ENCODE measurements at regions not wholly inside any gene's neighbourhood (a gene's known extent, or its start where the extent isn't known, plus 50 kb on each side); places are given as distances from the start of the nearest gene placed in this dataset.
"Not testable (repeated sequence)": the region's sequence is repeated elsewhere in the genome, so short reads cannot be mapped to it uniquely, and the experiment has no call there.

GRCh38 chr1:228796945-228797344 lies 61.7 kb downstream of the RHOU start:
- H3K4me3 ChIP-seq (ENCODE audit: low read depth in 2 of 2, low read length in 2 of 2); H3K4me1 ChIP-seq (ENCODE audit: control insufficient read depth, insufficient read depth, low read length); DNase-seq (ENCODE audit: low read depth, low spot score); H3K9me3 ChIP-seq (ENCODE audit: control insufficient read depth, insufficient read depth, low read depth, low read length); H3K27ac ChIP-seq (ENCODE audit: low read length); ATAC-seq; POLR2A ChIA-PET; intact Hi-C loops (cut with micrococcal nuclease; ENCODE audit: unreplicated experiment); in situ Hi-C loops (cut with HindIII; ENCODE audit: low pct_unique_long_range_greater_than_20kb, low sequenced_read_pairs); BruUV-seq (replicated peaks); H3K27me3 ChIP-seq (ENCODE audit: control insufficient read depth, insufficient read depth, low read length); CTCF ChIA-PET; H3K36me3 ChIP-seq (ENCODE audit: control insufficient read depth, insufficient read depth, low read length): not testable (repeated sequence)

GRCh38 chr1:228798035-228798434 lies 62.8 kb downstream of the RHOU start:
- intact Hi-C loops (cut with micrococcal nuclease; ENCODE audit: unreplicated experiment): no loop called here
- no TSS peak for BruUV-seq (replicated peaks)
- Histone ChIP-seq H3K36me3 (ENCODE audit: control insufficient read depth, insufficient read depth, low read length) (no peaks in the 10 kb centered on the region), H3K27ac (ENCODE audit: low read length) (no peak overlapping the region), H3K4me3 (ENCODE audit: low read depth in 2 of 2, low read length in 2 of 2) (no peak overlapping the region), H3K9me3 (ENCODE audit: control insufficient read depth, insufficient read depth, low read depth, low read length) (no peaks in the 10 kb centered on the region), H3K27me3 (ENCODE audit: control insufficient read depth, insufficient read depth, low read length) (peaks cover 4% of the 10 kb centered on the region; the same call in 1 of the 2 replicates), H3K4me1 (ENCODE audit: control insufficient read depth, insufficient read depth, low read length) (no peaks in the 10 kb centered on the region)
- DNase-seq (ENCODE audit: low read depth, low spot score) (no peak), ATAC-seq (no peak)
- no peak for TF ChIP-seq SIN3A (IDR thresholded peaks at IDR 0.05; ENCODE audit: borderline replicate concordance, insufficient read depth, low read depth, low read length)
- no peak for TF ChIP-seq POLR2AphosphoS5 (IDR thresholded peaks at IDR 0.05; ENCODE audit: low read depth, low read length)
- TF ChIP-seq REST (IDR thresholded peaks at IDR 0.05; ENCODE audit: insufficient read depth in 1 of 2, low read depth in 2 of 2, low read length in 1 of 2): no peak
- no peak for TF ChIP-seq TCF7L2 (IDR thresholded peaks at IDR 0.05; ENCODE audit: low read depth, low read length)
- TF ChIP-seq CTCF (IDR thresholded peaks at IDR 0.05): no peak
- ChIA-PET POLR2A (no interaction called here), CTCF (no interaction called here)
- in situ Hi-C loops (cut with HindIII; ENCODE audit: low pct_unique_long_range_greater_than_20kb, low sequenced_read_pairs): no loop called here

- BruUV-seq (replicated peaks): no TSS peak
- Histone ChIP-seq H3K36me3 (ENCODE audit: control insufficient read depth, insufficient read depth, low read length) (no peaks in the 10 kb centered on the region), H3K4me1 (ENCODE audit: control insufficient read depth, insufficient read depth, low read length) (no peaks in the 10 kb centered on the region), H3K4me3 (ENCODE audit: low read depth in 2 of 2, low read length in 2 of 2) (no peak overlapping the region), H3K27ac (ENCODE audit: low read length) (no peak overlapping the region), H3K9me3 (ENCODE audit: control insufficient read depth, insufficient read depth, low read depth, low read length) (no peaks in the 10 kb centered on the region), H3K27me3 (ENCODE audit: control insufficient read depth, insufficient read depth, low read length) (peaks cover under 1% of the 10 kb centered on the region; the same call in 1 of the 2 replicates)
- ChIA-PET CTCF (no interaction called here), POLR2A (interaction anchor here (0.6 kb wide), 1 partner anchor 8 kb away, joined by 3 read pairs; no protein-coding TSS in a partner anchor)
- in situ Hi-C loops (cut with HindIII; ENCODE audit: low pct_unique_long_range_greater_than_20kb, low sequenced_read_pairs) (no loop called here), intact Hi-C loops (cut with micrococcal nuclease; ENCODE audit: unreplicated experiment) (no loop called here)
- ATAC-seq (no peak), DNase-seq (ENCODE audit: low read depth, low spot score) (no peak)
- TF ChIP-seq TCF7L2 (IDR thresholded peaks at IDR 0.05; ENCODE audit: low read depth, low read length): no peak
- no peak for TF ChIP-seq SIN3A (IDR thresholded peaks at IDR 0.05; ENCODE audit: borderline replicate concordance, insufficient read depth, low read depth, low read length)
- TF ChIP-seq CTCF (IDR thresholded peaks at IDR 0.05): no peak
- no peak for TF ChIP-seq REST (IDR thresholded peaks at IDR 0.05; ENCODE audit: insufficient read depth in 1 of 2, low read depth in 2 of 2, low read length in 1 of 2)
- no peak for TF ChIP-seq POLR2AphosphoS5 (IDR thresholded peaks at IDR 0.05; ENCODE audit: low read depth, low read length)
Measured at GRCh38 chr1:228798548-228798947, 63.3 kb downstream of the RHOU start.

Measured in Panc1 (cell line).